ENCODE measurements at regions not wholly inside any gene's neighbourhood (a gene's known extent, or its start where the extent isn't known, plus 50 kb on each side); places are given as distances from the start of the nearest gene placed in this dataset.

GRCh38 chr6:135586388-135586787 lies 88.8 kb upstream of the AHI1 start:
- TF ChIP-seq HOXB13 (CRISPR knock-in tag; IDR thresholded peaks at IDR 0.05; ENCODE audit: low read depth), result no peak
- TF ChIP-seq RFX5 (IDR thresholded peaks at IDR 0.05), result no peak
- TF ChIP-seq E2F6 (IDR thresholded peaks at IDR 0.05; ENCODE audit: borderline replicate concordance, low read depth), result no peak
- TF ChIP-seq SREBF2 (IDR thresholded peaks at IDR 0.05), result no peak
- TF ChIP-seq ZFP36 (IDR thresholded peaks at IDR 0.05; ENCODE audit: borderline replicate concordance, partially characterized antibody), result no peak
- no peak for TF ChIP-seq CHD4 (IDR thresholded peaks at IDR 0.05; ENCODE audit: borderline replicate concordance)
- no peak for TF ChIP-seq HMGXB4 (CRISPR knock-in tag; IDR thresholded peaks at IDR 0.05; ENCODE audit: borderline replicate concordance)
- TF ChIP-seq HOXB5 (CRISPR knock-in tag; IDR thresholded peaks at IDR 0.05), result no peak
- no peak for TF ChIP-seq EHF (CRISPR knock-in tag; IDR thresholded peaks at IDR 0.05)
- no peak for TF ChIP-seq RNF2 (IDR thresholded peaks at IDR 0.05; ENCODE audit: borderline replicate concordance, low read depth)
- TF ChIP-seq HES2 (IDR thresholded peaks at IDR 0.05), result no peak
- no peak for TF ChIP-seq USF2 (IDR thresholded peaks at IDR 0.05)
- TF ChIP-seq CHD2 (IDR thresholded peaks at IDR 0.05; ENCODE audit: low read length, partially characterized antibody), result no peak
- TF ChIP-seq FOXS1 (CRISPR knock-in tag; IDR thresholded peaks at IDR 0.05), result no peak
- TF ChIP-seq NFE2L2 (conservative IDR thresholded peaks at IDR 0.05; ENCODE audit: low read length), result no peak
- no peak for TF ChIP-seq POLR2A (IDR thresholded peaks at IDR 0.05; ENCODE audit: low read length)
- no peak for TF ChIP-seq EHMT2 (IDR thresholded peaks at IDR 0.05; ENCODE audit: low read depth)
- TF ChIP-seq REST (IDR thresholded peaks at IDR 0.05), result no peak
- Histone ChIP-seq H3K4me2 (no peak overlapping the region), H3K4me3 (no peak overlapping the region), H3K4me1 (no peaks in the 10 kb centered on the region), H3K9me3 (no peaks in the 10 kb centered on the region), H3K27ac (no peak overlapping the region)
- no peak for DNase-seq (ENCODE audit: low read depth in 1 of 2, low spot score in 1 of 2)
- CTCF ChIA-PET, result no interaction called here
- WGBS (ENCODE audit: missing lambda C conversion rate), result 86% methylated on average over 2 of the region's 2 CpGs
- no peak for ATAC-seq
- POLR2A ChIA-PET, result no interaction called here
- FAIRE-seq, result no peak

- POLR2A ChIA-PET, result no interaction called here
- H3K4me2 ChIP-seq, result no peak overlapping the region
- CTCF ChIA-PET, result no interaction called here
- DNase-seq (ENCODE audit: low read depth in 1 of 2, low spot score in 1 of 2) (no peak), ATAC-seq (no peak), FAIRE-seq (no peak)
- H3K27ac ChIP-seq, result no peak overlapping the region
- no peaks in the 10 kb centered on the region for H3K4me1 ChIP-seq
- WGBS (ENCODE audit: missing lambda C conversion rate), result 93% methylated on average over 4 of the region's 4 CpGs
- no peaks in the 10 kb centered on the region for H3K9me3 ChIP-seq
- no peak overlapping the region for H3K4me3 ChIP-seq
- TF ChIP-seq MAZ (IDR thresholded peaks at IDR 0.05; ENCODE audit: borderline replicate concordance, low read depth, low read length) (no peak), ZSCAN20 (CRISPR knock-in tag; IDR thresholded peaks at IDR 0.05) (no peak), HOXA7 (CRISPR knock-in tag; IDR thresholded peaks at IDR 0.05) (no peak), RCOR1 (IDR thresholded peaks at IDR 0.05; ENCODE audit: low read depth, low read length) (no peak), ZC3H11A (IDR thresholded peaks at IDR 0.05) (no peak), MYC (IDR thresholded peaks at IDR 0.05; ENCODE audit: borderline replicate concordance, low read length) (no peak), KDM1A (IDR thresholded peaks at IDR 0.05; ENCODE audit: low read depth) (no peak), HOXB5 (CRISPR knock-in tag; IDR thresholded peaks at IDR 0.05) (no peak), RFX5 (IDR thresholded peaks at IDR 0.05) (no peak), CEBPB (IDR thresholded peaks at IDR 0.05) (no peak), FOXS1 (CRISPR knock-in tag; IDR thresholded peaks at IDR 0.05) (no peak), BHLHE40 (IDR thresholded peaks at IDR 0.05; ENCODE audit: low read depth, low read length) (no peak), POLR2AphosphoS2 (conservative IDR thresholded peaks at IDR 0.05; ENCODE audit: low read length) (no peak), KDM5A (IDR thresholded peaks at IDR 0.05) (no peak), RARB (CRISPR knock-in tag; IDR thresholded peaks at IDR 0.05) (no peak), CHD2 (IDR thresholded peaks at IDR 0.05; ENCODE audit: low read length, partially characterized antibody) (no peak), ZFP36 (IDR thresholded peaks at IDR 0.05; ENCODE audit: borderline replicate concordance, partially characterized antibody) (no peak), CBX8 (IDR thresholded peaks at IDR 0.05) (no peak)
Measured at GRCh38 chr6:135586844-135587243, 89.3 kb upstream of the AHI1 start.
